ENCODE measurements at regions not wholly inside any gene's neighbourhood (a gene's known extent, or its start where the extent isn't known, plus 50 kb on each side); places are given as distances from the start of the nearest gene placed in this dataset.

DNA sequence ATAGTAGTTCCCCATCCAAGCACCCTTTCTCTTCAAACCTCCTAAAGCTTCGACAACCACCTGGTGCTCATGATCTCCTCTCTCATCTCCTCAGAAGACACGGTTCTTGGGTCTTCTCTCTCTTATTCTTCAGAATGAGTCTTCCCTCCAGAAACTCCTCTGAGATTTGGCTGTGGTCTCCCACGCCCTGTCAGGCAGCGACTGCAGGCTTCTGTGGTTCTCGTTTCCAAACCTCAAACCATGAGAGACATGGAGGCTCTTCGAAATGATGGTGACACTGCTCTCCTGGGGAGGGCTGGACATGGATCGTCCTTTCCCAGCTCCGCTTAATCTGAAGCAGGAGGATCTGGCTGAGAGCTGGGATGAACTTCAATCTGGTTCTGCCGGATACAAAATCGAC lies 78.6 kb upstream of the PITRM1 start:
- DNase-seq = no peak

DNA sequence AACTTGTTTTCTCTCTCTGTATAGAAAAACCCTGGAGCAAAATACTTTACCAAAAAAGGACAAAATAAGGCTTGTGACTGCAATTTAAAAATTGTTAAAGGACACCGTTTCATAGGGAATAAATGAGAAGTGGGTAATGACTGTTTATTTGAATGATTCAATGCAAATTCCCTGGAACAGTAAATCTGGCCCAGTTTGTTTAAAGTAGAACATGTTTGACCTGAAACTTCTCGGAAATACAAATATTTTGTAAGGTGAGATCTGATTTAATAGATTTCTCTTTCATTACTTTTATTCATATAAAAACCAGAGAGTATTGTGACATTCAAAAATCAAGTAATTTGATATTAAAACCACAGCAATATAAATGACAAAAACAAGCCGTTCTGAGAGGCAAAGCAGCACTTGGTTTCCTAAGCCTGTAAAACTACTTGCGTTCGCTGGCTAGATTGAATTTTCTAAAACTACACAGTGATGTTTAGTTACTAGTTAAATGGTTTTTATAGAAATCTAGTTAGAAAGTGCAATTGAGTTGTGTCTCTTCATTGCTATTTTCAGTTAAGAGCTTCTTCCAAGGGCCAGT lies 76.8 kb upstream of the PITRM1 start:
- no peak for DNase-seq

DNA sequence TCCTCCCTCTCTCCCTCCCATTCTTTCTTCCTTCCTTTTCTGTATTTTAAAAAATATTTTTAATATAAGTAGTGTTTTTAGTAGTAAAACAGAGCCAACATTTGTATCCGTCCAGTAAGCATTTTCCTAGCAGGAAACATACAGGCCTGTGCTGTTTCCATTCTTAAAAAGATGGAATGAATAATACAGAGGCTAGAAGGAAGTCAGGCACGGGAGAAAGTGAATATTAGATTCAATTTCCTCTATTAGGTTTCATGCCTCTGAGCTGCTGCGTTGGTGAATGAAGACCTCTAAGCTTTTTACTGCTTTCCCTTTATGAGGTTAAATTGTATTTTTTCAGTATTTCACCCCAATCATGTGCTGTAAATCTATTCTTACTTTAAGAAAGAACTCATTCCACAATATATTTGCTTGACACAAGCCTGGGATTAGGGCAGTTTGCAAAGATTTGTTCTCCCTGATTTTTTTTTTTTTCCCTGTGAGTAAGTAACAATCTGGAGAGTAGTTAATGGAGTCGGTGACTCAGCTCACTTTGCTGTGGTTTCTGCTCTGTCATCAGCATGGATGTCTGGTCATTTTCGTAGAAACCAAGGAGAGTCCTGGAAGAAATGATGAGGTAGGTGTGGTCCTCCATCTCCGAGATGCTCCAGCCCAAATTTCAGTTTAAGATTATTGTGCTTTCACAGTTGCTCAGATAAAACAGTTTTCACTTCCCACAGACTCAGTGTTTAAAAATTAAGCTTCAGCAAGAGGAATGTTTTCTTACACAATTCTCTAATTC lies 76.1 kb upstream of the PITRM1 start:
- no peak for DNase-seq

DNA sequence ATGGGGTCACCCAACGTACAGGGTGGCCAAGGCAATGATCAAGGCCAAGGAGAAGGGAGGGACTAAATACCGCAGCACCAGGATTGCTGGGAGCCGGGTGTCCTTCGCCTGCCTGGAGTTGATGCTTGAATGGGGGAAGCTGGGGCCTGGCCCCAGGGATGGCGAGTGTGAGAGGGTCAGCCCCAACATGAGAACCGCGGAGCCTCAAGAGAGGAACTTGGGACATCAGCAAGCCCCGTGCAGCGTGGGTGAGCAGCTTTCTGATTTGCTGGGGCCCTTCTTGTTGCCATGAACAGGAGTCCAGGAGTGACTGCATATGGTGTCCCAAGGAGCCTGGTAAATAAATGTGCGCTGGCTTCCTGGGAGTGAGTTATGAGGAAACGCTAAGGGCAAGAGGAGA lies 72.8 kb upstream of the PITRM1 start:
- DNase-seq = no peak

DNA sequence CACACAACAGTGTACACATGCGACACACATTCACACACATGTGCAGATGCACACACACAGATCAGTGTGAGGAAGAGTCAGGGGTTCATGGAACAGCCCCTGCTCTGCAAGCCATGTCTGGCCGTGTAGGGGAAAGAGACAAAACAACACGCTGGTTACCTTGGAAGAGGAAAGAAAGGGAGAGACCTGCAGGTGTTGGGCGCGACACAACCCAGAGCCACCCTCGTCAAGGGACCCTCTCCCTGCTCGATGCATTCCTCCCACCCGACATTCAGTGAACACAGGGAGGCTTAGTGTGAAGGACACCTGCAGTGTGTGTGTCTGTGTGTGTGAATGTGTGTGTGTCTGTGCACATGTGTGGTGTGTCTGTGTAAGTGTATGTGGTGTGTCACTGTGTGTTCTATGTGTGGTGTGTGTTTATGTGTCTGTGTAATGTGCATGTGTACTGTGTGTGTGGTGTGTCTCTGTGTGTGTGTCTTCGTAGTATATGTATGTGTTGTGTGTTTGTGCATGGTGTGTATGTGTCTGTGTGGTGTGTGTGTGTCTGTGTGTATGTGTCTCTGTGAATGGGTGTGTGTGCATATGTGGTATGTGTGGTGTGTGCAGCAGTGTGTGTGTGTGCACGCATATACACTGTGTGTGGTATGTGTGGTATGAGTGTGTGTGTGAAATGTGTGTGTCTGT lies 69.5 kb upstream of the PITRM1 start:
- no peak for DNase-seq

DNA sequence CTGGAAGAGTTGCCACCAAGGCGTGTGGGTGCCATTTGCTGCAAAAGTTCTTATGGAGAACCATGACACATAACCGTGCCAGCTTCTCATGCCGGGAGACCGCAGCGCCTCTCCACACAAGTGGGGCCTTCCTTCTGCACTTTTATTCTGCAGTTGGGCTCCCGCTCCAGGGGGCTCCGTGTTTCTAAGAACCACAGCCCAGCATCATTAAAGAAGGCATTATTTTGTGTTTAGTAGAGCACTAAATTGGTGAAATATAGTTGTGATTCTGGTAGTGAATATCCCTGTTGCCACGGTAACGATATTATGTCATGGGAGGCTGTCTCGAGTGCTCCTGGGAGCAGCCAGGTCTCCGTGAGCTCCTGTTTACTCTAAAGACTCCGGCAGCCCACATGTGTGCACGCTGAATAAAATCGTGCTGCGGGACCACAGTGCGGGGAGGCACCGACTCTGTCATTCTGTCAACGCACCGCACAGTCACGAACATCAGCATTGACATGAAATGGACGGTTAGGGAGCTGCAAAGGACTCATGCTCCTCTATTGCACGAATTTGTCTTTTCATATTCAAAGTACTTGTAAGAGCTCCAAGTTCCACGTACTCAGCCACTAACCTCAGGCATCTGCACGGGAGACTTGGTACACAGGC lies 68.8 kb upstream of the PITRM1 start:
- DNase-seq = no peak

DNA sequence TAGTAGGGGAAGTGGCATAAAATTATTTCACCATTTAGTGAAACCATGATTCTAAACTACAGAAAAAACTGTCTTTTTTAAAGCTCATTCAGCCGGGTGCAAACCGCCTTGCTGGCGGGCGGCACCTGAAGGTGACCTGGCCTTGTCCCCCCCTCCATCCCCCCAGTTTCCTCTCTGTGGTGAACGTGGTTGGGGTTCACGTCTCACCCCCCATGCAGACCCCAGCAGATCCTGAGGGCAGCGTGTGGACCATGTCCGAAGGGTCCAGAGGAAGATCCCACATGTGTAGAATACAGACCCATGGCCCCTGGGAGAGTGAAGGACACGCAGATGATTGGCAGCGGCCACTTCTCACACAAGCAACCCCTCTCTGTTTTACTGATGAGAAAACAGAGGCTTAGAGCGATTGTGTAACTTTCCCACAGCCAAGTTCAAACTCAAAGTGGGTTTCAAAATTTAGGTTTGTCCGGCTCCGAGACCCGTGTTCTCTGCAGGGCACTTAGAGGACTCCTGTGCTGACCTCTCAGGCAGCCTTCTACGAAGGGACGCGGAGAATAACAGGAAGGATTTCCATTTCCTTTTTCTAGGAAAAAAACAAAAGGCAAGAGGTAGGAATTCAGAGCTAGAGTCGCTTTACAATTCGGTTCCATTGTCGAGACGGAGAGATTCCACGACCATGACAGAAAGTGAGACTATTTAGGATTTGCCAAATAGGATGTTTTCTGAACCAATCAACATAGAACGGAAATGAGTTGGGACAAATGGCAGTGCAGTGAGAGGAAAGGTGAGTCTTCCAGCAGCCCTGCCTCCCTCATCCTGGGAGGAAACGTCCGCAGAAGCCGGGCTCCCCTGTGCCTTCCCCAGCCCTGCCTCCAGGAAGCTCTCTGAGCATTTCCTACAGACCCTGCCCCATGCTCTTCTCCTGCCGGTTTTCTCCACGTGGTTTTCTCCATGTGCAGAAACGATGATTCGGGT lies 67.6 kb upstream of the PITRM1 start:
- no peak for DNase-seq

DNA sequence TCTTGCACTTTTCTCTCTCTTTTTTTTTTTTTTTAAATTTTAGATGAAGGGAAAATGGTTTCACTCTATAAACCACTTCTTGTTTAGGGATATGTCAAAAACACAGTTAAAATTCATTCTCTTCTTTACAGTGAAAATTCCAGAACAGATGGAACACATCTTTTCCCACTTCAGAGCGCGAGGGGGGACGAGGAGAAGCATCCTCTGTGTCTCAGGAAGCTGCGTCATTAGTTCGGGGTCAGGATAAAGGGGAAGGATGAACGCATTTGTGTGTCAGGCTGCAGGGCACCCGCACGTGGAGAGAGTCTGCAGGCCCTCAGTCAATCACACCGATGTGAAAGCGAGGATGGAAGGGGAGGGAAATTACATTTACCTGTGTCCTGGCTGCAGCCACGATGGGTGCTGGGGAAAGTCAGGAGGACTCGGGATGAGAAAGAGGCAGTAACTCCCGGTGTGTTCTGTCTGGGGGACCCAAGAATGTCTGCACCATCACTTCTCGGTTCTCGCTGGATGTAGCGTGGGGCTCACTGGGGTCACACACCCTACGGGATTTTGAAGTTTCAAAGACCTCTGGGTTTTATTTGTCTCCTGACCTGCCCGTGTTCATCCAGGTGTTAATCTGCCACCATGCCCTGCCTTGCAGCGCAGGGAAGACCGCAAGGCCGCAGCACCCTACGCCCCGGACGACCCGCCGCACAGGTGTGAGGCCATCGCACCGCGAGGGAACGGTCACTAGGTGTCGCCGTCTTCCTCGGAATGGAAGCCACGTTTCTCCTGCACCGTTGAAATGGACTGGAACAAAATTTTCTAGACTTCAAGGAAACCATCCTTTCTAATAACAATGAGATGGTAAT lies 66.7 kb upstream of the PITRM1 start:
- peak; percentile 72 for DNase-seq

DNA sequence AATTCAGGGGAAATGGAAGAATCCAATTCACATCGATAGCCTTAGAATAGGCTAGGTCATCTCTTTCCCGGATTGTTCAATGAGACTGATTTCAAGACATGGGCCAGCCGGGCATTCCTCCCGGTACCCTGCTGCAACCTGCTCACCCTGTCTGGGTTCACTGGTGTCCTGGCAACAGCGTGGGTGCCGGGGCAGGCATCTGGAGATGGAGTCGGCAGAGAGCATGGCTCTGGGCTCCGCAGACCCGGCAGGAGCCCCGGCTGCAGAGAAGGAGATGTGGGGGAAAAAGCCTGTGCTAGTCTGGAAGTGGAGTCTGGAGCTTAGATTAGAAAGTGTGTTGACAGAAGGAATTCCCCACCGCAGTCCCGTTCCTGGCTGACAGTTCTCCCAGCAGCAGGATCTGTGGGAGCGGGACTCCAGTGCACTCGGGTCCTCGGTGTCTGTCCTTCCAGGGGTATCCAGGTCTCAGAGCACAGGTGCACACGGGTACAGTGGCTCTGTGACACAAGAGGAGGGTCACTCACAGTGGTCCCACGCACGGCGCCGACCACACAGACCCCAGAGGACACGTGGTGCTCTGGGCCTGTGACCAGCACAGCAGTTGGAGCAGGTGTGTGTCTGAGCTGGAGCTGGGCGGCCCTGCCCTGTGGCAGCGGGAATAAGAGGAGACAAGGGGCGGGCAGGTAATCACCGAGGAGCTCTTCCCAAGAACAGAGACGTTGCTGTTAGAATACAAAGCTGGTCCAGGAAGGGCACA lies 65.7 kb upstream of the PITRM1 start:
- DNase-seq = no peak

DNA sequence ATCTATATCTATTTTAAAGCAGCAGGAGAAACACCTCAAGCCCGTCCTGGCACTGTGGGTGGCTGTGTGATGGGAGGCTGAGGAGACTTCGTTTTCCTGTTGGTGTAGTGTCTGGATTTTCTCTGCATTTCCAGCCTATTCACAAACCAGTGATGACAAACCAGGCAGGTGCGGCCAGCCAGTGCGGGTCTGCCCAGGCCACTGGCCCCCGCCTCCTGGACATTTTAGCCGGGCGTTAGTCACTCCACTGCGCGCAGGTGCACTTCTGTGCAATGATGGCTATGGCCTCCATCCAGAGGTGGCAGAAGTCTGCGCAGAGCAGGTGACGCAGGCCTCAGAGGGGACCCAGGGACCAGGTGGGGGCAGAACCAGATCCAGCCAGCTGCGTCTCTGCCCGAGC lies 64.9 kb upstream of the PITRM1 start:
- DNase-seq = no peak

DNA sequence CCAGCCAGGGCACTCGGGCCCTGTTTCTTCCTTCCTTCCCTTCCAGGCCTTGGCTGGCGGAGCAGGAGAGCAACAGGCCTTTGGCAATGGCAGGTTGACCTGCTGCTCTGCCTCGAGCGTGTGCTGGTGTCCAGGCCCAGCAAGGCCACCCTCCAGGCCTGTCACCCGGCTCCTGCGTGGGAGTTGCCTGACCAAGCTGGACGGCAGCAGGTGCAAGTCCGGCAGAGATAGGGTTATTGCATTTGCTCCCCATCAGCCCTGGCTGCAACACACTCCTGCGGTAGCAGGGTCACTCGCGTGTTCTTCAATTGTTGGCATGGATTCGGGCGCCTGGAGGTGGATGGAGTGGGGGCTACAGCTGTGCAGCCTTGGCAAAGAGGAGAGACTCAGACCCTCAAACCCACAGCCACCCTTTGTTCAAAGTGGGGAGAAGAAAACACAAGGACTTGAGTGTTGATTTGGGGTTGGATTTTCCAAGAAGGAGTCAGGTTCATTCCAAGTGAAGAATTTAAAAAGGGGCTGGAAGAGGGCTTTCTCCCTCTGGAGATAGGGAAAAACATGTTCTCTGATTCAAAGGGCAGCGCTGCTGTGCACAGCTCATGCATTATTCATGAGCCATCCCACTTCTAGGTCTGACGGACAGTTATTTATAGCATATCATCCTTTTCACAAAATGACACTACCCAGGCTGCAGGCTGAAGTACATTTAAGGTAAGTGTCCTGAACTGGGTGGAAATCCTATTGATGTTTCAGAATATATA lies 64.2 kb upstream of the PITRM1 start:
- DNase-seq = no peak

DNA sequence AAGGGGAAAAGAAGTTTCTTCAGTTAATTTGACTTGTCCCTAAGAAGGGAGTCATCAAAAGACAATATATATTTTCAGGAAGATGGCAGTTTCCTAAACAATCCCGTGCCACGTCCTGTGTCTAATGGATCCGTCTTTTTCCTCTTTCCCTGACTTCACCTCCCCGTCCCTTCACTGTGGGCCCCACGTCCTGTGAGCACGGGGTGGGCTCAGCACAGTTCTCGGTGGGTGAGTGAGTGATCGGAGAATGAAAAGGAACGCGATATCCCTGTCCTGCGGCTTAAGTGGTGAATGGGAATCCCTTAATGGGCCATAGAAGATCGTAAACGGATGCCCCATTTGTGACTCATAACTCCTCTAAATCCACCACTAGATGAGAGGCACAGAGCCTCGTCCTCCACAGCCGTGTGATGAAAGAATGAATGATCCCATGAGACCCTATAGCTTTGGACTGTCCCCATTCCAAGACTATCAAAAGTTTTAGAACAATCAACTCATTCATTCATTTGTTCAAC lies 63.5 kb upstream of the PITRM1 start:
- DNase-seq = no peak

DNA sequence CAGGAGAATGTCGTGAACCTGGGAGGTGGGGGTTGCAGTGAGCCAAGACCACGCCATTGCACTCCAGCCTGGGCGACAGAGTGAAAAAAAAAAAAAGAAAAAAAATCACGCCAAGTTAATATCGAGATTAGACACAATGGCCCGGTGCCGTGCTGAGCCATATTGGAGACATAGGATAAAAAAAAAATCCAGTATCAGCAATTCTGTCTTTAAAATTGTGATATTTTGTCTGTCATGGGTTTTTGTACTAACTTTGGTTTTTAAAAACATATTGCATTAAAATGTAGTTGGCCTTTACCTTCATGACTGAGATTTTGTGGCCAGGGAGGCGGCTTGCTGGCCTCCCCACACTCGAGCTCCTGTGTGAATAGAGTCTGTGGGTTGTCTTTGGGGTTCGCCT lies 62.8 kb upstream of the PITRM1 start:
- no peak for DNase-seq

DNA sequence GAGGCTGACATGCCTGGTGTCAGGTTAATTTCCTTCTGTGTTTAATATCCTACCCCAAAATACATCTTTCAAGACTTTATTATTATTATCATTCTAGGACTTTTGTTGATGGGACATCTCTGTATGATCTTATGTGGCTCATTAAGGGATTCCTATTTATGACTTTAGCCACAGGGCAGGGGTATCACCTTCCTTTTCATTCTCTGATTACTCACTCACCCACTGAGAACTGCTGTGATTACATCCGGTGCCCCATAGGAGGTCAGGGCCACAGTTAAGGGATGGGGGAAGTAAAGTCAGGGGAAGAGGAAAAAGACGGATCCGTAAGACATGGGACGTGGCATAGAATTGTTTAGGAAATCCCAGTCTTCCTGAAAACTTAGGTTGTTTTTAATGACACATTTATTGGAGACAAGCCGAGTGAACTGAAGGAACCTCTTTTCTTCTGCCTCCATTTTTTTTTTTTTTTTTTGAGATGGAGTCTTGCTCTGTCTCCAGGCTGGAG lies 61.0 kb upstream of the PITRM1 start:
- DNase-seq = no peak

DNA sequence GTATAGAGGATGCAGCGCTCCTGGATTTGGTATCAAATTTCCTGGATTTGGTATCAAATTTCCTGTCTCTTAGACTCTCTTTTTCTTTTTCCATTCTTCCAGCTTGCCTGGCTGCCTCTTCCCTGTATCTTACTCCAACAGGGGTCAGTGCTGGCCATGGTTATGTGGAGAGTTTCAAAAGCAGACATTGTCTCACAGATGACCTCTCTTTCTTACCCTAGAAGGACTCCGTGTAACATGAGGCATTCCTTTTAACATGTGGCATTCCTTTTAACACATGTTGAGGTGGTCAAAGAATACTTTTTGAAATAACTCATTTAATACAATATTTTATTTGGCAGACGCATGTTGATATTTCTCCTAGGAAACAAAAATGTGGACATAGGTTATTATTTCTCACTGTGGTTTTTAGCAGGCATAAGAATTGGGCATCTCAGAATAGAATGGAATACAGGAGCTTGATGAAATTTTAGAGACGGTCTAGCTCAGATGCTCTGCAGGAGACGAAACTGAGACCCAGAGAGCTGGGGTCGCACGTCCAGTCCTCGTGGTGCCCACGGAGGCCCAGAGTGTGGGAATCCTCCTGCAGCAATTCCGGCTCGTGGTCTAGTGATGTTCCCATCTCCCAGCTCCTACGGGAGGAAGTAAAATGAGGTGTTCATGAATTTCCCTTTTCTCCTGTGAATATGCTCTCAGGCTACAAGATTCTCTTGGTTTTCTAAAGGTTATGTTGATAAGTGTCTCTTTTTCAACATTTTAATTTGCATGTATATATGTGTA lies 59.6 kb upstream of the PITRM1 start:
- DNase-seq = no peak

DNA sequence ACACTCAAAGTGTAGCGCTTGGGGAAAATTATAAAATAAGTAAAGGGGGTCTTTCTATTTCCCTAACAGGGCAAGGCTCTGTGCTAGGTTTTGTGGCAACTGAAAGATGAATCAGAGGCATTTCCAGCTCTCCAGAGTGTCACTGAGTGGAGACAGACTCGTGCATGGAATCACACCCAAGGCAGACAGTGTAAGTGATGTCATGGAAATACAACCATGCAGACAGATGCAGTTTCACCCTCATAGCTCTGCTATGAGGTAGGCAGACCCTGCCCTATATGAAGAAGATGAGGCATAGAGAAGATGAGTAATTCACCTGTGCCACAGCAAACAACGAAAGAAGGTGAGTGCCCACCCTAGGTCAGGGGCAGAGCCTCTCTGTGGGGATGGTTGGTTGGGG lies 57.2 kb upstream of the PITRM1 start:
- DNase-seq = no peak

DNA sequence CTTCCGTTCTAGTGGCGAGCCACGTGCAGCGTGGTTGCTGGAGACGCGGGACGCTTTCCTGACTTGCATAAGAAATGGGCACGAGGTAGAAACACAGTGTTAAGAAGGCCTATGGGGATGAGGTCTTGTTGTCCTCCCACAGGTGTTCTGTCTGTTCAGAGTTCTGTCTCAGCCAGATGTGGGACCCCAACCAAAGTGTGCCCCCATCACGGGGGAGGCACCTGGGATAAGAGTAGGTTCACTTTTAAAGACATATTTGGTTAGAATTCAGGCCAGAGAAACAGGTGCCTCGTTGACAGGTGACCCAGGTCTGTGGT lies 56.0 kb upstream of the PITRM1 start:
- DNase-seq = no peak

DNA sequence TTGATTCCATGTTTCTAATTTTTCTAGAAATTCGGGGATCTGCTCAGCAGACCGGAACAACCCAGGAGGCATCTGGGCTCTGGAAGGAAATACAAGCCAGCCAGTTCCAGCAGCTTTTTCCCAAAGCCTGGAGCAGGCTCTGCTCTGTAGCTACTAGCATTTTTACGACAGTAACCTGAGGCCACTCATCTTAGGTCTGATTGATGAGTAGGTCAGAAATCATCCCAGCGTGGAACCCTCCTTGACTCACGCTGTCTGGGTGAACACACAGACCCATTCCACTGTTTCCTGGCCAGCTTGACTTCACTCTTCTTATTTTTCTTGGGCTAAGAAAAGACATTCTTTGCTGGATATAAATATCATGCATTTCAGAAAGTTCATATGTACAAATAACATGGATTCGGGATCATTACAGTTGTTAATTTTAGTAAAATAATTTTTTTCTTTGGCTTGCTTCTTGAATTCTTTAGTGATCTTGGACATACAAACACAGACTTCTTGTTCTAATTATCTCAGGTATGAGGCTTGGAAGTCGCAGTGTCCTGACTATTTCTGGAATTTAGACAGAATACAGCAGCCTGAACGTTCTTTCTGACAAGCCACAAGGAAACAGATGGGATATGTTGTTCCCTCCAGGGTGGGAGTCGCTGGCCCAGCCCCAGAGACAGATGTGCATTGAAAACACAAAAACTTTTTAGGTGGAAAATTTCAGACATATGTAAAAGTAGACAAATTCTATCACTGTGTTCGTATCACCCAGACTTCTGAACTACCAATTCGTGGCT lies 54.6 kb upstream of the PITRM1 start:
- DNase-seq = no peak
